Astrocyte of the cerebellum (primary cell): ENCODE measurements at regions not wholly inside any gene's neighbourhood (a gene's known extent, or its start where the extent isn't known, plus 50 kb on each side); places are given as distances from the start of the nearest gene placed in this dataset.
A peak's percentile ranks its signal among the peaks of the same experiment; 100 is the strongest.

Source experiments
- DNase-seq: peaks from one replicate; pipeline ENCODE4 v3.0.0-alpha.2; 2011; ENCODE audit warnings: low read depth
- H3K4me3 ChIP-seq: 2 replicates; pipeline ENCODE4 v1.5.1; 2011; ENCODE audit warnings: mild to moderate bottlenecking, low read depth, low read length, moderate library complexity
- in situ Hi-C: cut with HindIII; loops from 2 replicates; pipeline ENCODE4 v1.10.0; 2017; ENCODE audit warnings: low sequenced_read_pairs
- TF ChIP-seq, protein P1 (sequence below): IDR thresholded peaks from 2 replicates; pipeline ENCODE4 v1.5.1; 2012; ENCODE audit warnings: low read length, low read depth, moderate library complexity, mild to moderate bottlenecking; ENCODE audit errors: missing control alignments

DNA sequence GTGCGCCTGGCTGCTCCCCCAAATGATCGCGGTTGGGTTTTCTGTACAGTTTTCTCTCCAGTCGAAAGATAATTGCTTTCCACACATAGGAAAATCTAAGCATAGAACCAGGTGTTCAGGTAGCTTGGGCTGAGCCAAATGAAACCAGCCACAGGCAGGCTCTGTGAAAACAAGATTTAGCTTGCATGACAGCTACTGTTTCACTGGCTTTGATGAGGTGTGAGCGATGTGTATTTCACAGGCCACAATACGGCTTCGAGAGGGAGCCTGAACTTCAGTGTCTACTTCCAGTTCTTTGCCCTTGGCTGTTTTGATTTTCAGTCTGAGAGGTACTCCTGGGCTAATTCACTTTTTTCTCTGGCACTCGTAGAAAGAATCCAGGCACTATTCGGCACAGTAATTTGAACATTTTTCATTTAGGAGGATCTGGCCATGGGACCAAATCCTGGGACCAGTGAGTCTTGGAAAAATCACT is 110.5 kb downstream of the JCAD start:
- DNase-seq = no peak

DNA sequence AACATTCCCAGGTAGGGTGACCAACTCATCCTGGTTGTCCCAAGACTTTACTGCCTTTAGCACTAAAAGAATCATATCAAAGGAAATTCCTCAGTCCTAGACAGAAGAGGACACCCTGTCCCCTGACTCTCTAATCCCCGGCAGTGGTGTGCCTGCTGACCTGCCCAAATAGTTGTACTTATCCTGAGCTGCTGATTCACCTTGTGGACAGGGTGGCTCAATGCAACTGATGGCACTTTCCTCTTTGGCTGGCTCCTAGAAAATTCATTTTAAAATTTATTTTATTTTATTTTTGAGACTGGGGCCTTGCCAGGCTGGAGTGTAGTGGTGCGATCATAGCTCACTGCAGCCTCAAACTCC is 111.7 kb downstream of the JCAD start:
- H3K4me3 ChIP-seq = no peak overlapping the region
- no peak for DNase-seq

More for the DNA sequence above, 110.5 kb downstream of the JCAD start:
- TF ChIP-seq, protein P1, sequence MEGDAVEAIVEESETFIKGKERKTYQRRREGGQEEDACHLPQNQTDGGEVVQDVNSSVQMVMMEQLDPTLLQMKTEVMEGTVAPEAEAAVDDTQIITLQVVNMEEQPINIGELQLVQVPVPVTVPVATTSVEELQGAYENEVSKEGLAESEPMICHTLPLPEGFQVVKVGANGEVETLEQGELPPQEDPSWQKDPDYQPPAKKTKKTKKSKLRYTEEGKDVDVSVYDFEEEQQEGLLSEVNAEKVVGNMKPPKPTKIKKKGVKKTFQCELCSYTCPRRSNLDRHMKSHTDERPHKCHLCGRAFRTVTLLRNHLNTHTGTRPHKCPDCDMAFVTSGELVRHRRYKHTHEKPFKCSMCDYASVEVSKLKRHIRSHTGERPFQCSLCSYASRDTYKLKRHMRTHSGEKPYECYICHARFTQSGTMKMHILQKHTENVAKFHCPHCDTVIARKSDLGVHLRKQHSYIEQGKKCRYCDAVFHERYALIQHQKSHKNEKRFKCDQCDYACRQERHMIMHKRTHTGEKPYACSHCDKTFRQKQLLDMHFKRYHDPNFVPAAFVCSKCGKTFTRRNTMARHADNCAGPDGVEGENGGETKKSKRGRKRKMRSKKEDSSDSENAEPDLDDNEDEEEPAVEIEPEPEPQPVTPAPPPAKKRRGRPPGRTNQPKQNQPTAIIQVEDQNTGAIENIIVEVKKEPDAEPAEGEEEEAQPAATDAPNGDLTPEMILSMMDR = no peak
- in situ Hi-C loops = no loop called here
- no peak overlapping the region for H3K4me3 ChIP-seq

GRCh38 chr10:29946953-29947700 is 112.3 kb downstream of the JCAD start:
- peak; percentile 91 for DNase-seq
- in situ Hi-C loops = no loop called here

More for the DNA sequence above, 111.7 kb downstream of the JCAD start:
- in situ Hi-C loops = no loop called here
- TF ChIP-seq, protein P1 = peak; percentile 30

DNA sequence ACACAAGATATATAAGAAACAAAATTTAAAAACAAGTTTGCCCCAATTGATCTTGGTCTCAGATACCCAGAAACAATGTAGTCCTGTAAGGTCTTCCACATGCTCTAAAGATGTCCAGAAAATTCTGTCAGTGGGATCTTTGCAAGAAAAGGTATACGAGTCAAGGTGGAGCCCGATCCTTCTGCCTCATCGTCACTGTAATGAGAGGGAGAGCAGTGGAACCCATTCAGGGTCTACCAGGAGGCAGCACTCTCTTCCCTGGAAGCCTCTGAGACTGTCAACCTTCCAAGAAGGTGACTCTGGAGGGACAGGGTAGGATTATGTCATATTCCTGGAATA is 112.8 kb downstream of the JCAD start:
- no peak for DNase-seq
- TF ChIP-seq, protein P1 = no peak
- H3K4me3 ChIP-seq = no peak overlapping the region
- in situ Hi-C loops = no loop called here

More at GRCh38 chr10:29946953-29947700, 112.3 kb downstream of the JCAD start:
- TF ChIP-seq, protein P1 = no peak
- H3K4me3 ChIP-seq = no peak overlapping the region

GRCh38 chr10:29941476-29941875 is 117.9 kb downstream of the JCAD start:
- in situ Hi-C loops = no loop called here
- no peak for DNase-seq
- TF ChIP-seq, protein P1 = no peak
- H3K4me3 ChIP-seq = no peak overlapping the region

DNA sequence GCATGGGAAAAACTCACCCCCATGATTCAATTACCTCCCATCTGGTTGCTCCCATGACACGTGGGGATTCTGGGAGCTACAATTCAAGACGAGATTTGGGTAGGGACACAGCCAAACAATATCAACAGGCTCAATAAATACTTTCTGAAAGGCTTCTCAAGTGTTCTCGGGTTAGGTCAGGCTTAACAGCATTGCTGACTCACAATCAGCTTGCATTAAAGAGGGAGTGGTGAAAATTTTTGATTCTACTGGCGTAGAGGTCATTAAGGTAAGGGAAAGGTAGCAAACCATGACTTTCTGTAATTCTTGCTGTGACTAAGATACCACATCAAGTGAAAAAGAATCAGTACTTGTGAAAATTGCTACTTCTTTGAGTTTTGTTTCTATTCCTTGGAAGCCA is 126.4 kb downstream of the JCAD start:
- in situ Hi-C loops = no loop called here
- no peak for DNase-seq
- no peak overlapping the region for H3K4me3 ChIP-seq
- TF ChIP-seq, protein P1 = no peak
